Neural progenitor cell (in vitro differentiated cells): ENCODE measurements at regions not wholly inside any gene's neighbourhood (a gene's known extent, or its start where the extent isn't known, plus 50 kb on each side); places are given as distances from the start of the nearest gene placed in this dataset.

Experiments used
- DNase-seq: peaks from one replicate; pipeline ENCODE4 v3.0.0-alpha.2; 2016; ENCODE audit warnings: low spot score
- H2AFZ ChIP-seq: fragments of 200-600 bp; sonication (generic); replicated peaks from 2 replicates; pipeline ENCODE4 v1.6.1; 2016; ENCODE audit warnings: antibody characterized with exemption
- H3F3A ChIP-seq: fragments of 200-600 bp; sonication (generic); 2 replicates; pipeline ENCODE4 v1.6.1; 2016; ENCODE audit warnings: antibody characterized with exemption, low read depth
- H3K27ac ChIP-seq: fragments of 200-600 bp; sonication (generic); 2 replicates; pipeline ENCODE4 v1.5.1; 2016; ENCODE audit warnings: mild to moderate bottlenecking
- H3K27me3 ChIP-seq: fragments of 200-600 bp; sonication (generic); 2 replicates; pipeline ENCODE4 v1.6.1; 2016; ENCODE audit warnings: mild to moderate bottlenecking, moderate library complexity
- H3K36me3 ChIP-seq: fragments of 200-600 bp; sonication (generic); 2 replicates; pipeline ENCODE4 v1.5.1; 2016
- H3K4me1 ChIP-seq: fragments of 200-600 bp; sonication (generic); 2 replicates; pipeline ENCODE4 v1.6.1; 2016; ENCODE audit warnings: mixed run types
- H3K4me2 ChIP-seq: fragments of 200-600 bp; sonication (generic); 2 replicates; pipeline ENCODE4 v1.6.1; 2016
- H3K4me3 ChIP-seq: fragments of 200-600 bp; sonication (generic); 2 replicates; pipeline ENCODE4 v1.5.1; 2016
- H3K79me2 ChIP-seq: fragments of 200-600 bp; sonication (generic); 2 replicates; pipeline ENCODE4 v1.6.1; 2016; ENCODE audit warnings: low read depth
- H3K9ac ChIP-seq: fragments of 200-600 bp; sonication (generic); 2 replicates; pipeline ENCODE4 v1.6.1; 2016
- H3K9me3 ChIP-seq: fragments of 200-600 bp; sonication (generic); 2 replicates; pipeline ENCODE4 v1.5.1; 2016; ENCODE audit warnings: low read depth
- H4K20me1 ChIP-seq: fragments of 200-600 bp; sonication (generic); 2 replicates; pipeline ENCODE4 v1.6.1; 2016; ENCODE audit warnings: low read depth
- H3K27ac Mint-ChIP-seq: 3 replicates; pipeline ENCODE4 v1.8.0; 2021; ENCODE audit warnings: mixed read lengths
- H3K27me3 Mint-ChIP-seq: 2 replicates; pipeline ENCODE4 v1.8.0; 2022; ENCODE audit warnings: low read depth, mild to moderate bottlenecking, inconsistent platforms, moderate library complexity, mixed read lengths; ENCODE audit not compliant: insufficient read depth
- H3K36me3 Mint-ChIP-seq: 3 replicates; pipeline ENCODE4 v1.8.0; 2021; ENCODE audit warnings: mixed read lengths
- H3K4me1 Mint-ChIP-seq: 3 replicates; pipeline ENCODE4 v1.8.0; 2021; ENCODE audit warnings: mixed read lengths
- H3K4me3 Mint-ChIP-seq: 3 replicates; pipeline ENCODE4 v1.8.0; 2021; ENCODE audit warnings: mild to moderate bottlenecking, moderate library complexity, mixed read lengths
- H3K9me3 Mint-ChIP-seq: 3 replicates; pipeline ENCODE4 v1.8.0; 2020; ENCODE audit warnings: mixed read lengths
- EZH2 ChIP-seq: fragments of 200-600 bp; sonication (generic); IDR thresholded peaks from 2 replicates; pipeline ENCODE4 v1.6.1; 2017; ENCODE audit warnings: antibody characterized with exemption, mild to moderate bottlenecking, moderate library complexity
- EZH2phosphoT487 ChIP-seq: fragments of 200-600 bp; sonication (generic); IDR thresholded peaks from 2 replicates; pipeline ENCODE4 v1.6.1; 2017; ENCODE audit warnings: antibody characterized with exemption
- TF ChIP-seq, protein P1 (sequence below): fragments of 200-600 bp; sonication (generic); IDR thresholded peaks from 2 replicates; pipeline ENCODE4 v1.5.1; 2017; ENCODE audit warnings: antibody characterized with exemption, mild to moderate bottlenecking

DNA sequence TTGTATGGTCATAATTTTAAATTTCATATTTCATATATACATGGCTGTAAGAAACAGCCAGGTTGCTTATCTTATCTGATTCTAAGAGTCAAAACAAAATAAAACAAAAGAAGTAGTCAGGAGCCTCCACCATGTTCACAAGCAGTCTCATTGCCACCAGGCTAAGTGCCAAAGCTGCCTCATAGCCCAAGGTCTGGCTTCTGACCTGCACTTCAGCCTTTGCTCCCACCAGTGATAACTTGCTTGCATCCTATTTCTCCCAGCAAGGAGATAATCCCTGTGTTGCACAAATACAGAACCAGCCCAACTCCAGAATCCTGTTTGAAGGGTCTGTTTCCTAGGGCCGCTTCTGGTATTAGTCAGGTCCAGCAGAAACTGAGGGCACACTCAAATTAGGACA is 53.9 kb upstream of the TSKU start:
- Mint-ChIP-seq H3K4me1 (peaks cover 2% of the 10 kb centered on the region), H3K27me3 (peaks cover 29% of the 10 kb centered on the region), H3K9me3 (no peaks in the 10 kb centered on the region), H3K36me3 (no peaks in the 10 kb centered on the region), H3K4me3 (no peak overlapping the region), H3K27ac (no peak overlapping the region)
- Histone ChIP-seq H3K9me3 (no peaks in the 10 kb centered on the region), H3K4me3 (no peak overlapping the region), H3K27me3 (no peaks in the 10 kb centered on the region), H4K20me1 (no peaks in the 10 kb centered on the region), H3K9ac (no peak overlapping the region), H3K27ac (no peak overlapping the region), H3K79me2 (no peaks in the 10 kb centered on the region), H3K4me1 (no peaks in the 10 kb centered on the region), H3F3A (no peaks in the 10 kb centered on the region), H2AFZ (no peak overlapping the region), H3K4me2 (no peak overlapping the region), H3K36me3 (no peaks in the 10 kb centered on the region)
- DNase-seq: no peak
- no peak for TF ChIP-seq EZH2
- TF ChIP-seq, protein P1, sequence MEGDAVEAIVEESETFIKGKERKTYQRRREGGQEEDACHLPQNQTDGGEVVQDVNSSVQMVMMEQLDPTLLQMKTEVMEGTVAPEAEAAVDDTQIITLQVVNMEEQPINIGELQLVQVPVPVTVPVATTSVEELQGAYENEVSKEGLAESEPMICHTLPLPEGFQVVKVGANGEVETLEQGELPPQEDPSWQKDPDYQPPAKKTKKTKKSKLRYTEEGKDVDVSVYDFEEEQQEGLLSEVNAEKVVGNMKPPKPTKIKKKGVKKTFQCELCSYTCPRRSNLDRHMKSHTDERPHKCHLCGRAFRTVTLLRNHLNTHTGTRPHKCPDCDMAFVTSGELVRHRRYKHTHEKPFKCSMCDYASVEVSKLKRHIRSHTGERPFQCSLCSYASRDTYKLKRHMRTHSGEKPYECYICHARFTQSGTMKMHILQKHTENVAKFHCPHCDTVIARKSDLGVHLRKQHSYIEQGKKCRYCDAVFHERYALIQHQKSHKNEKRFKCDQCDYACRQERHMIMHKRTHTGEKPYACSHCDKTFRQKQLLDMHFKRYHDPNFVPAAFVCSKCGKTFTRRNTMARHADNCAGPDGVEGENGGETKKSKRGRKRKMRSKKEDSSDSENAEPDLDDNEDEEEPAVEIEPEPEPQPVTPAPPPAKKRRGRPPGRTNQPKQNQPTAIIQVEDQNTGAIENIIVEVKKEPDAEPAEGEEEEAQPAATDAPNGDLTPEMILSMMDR: no peak
- no peak for TF ChIP-seq EZH2phosphoT487

DNA sequence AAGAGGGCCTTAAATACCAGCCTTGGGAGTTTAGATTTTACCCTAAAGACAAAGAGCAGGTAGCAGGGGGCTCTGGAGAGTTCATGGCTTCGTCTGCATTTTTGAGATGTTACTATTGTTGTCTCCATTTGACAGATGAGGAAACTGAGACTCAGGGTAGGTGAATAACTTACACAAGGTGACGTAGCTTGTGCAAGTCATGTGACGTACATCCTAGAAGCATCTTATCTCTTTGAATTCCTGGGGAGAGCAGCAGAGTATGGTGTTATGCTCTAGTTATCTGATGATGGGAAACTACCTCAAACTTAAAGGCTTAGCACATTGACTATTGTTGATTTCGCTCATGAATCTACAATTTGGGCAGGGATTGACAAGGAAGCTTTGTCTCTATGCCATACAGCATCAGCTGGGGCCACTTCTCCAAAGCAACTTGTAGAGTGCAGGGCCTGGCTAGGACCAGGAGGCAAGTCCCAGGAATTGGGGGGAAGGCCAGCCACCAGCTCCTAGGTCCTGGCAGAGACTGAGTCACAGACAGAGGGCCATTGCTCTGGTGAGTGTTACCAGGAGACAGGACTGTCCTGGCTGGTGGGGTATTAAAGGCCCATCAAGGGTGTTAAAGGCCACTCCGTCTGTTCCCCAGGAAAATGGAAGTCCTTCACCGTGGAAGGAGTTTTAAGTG is 52.1 kb upstream of the TSKU start:
- Mint-ChIP-seq H3K27me3 (peaks cover 23% of the 10 kb centered on the region), H3K9me3 (no peaks in the 10 kb centered on the region), H3K36me3 (no peaks in the 10 kb centered on the region), H3K27ac (no peak overlapping the region), H3K4me3 (no peak overlapping the region), H3K4me1 (peaks cover 17% of the 10 kb centered on the region)
- Histone ChIP-seq H2AFZ (no peak overlapping the region), H3K79me2 (no peaks in the 10 kb centered on the region), H3K9ac (no peak overlapping the region), H3K36me3 (no peaks in the 10 kb centered on the region), H3K4me3 (no peak overlapping the region), H3F3A (peaks cover 13% of the 10 kb centered on the region), H3K4me1 (peaks cover 12% of the 10 kb centered on the region), H3K4me2 (no peak overlapping the region), H3K27ac (no peak overlapping the region), H4K20me1 (peaks cover 4% of the 10 kb centered on the region), H3K9me3 (no peaks in the 10 kb centered on the region), H3K27me3 (no peaks in the 10 kb centered on the region)
- no peak for DNase-seq
- TF ChIP-seq EZH2 (no peak), EZH2phosphoT487 (no peak)
- TF ChIP-seq, protein P1: no peak

DNA sequence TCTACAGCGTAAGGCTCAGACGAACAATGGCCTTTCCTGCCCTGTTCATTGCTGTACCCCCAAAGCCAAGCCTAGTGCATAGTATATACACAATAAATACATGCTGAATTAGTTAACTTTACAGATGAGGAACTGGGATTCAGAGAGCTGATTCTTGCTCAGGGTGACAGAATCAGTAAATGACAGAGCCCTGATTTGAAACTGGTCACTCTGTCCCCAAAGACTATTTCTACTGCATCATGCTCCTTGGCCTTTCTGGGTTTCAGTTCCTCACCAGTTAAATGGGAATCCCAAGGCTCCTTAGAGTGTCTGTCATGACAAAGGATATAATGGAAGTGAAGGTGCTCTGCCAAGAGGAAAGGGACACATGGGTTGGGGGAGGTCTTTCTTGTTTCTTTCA is 50.5 kb upstream of the TSKU start:
- H3K79me2 ChIP-seq: no peaks in the 10 kb centered on the region
- H2AFZ ChIP-seq: no peak overlapping the region
- H3K4me1 ChIP-seq: peaks cover 16% of the 10 kb centered on the region
- H3K4me2 ChIP-seq: no peak overlapping the region
- H3K27me3 ChIP-seq: no peaks in the 10 kb centered on the region
- no peaks in the 10 kb centered on the region for H3K36me3 Mint-ChIP-seq
- peaks cover 4% of the 10 kb centered on the region for H4K20me1 ChIP-seq
- H3K27ac Mint-ChIP-seq: no peak overlapping the region
- H3F3A ChIP-seq: peaks cover 13% of the 10 kb centered on the region
- no peaks in the 10 kb centered on the region for H3K9me3 Mint-ChIP-seq
- H3K27me3 Mint-ChIP-seq: peaks cover 17% of the 10 kb centered on the region
- H3K4me3 Mint-ChIP-seq: no peak overlapping the region
- H3K36me3 ChIP-seq: no peaks in the 10 kb centered on the region
- H3K9me3 ChIP-seq: no peaks in the 10 kb centered on the region
- no peak overlapping the region for H3K4me3 ChIP-seq
- H3K4me1 Mint-ChIP-seq: peaks cover 26% of the 10 kb centered on the region
- TF ChIP-seq EZH2: no peak
- TF ChIP-seq EZH2phosphoT487: no peak
- TF ChIP-seq, protein P1: no peak
- H3K9ac ChIP-seq: no peak overlapping the region
- no peak for DNase-seq
- no peak overlapping the region for H3K27ac ChIP-seq
